ENCODE measurements at regions not wholly inside any gene's neighbourhood (a gene's known extent, or its start where the extent isn't known, plus 50 kb on each side); places are given as distances from the start of the nearest gene placed in this dataset.

- in situ Hi-C loops (cut with MboI), result no loop called here
- Histone ChIP-seq H2AFZ (ENCODE audit: control insufficient read depth, low read depth, low read length) (no peak overlapping the region), H3K4me3 (no peak overlapping the region), H3K27me3 (replicated peaks in 1 of 2; ENCODE audit: control insufficient read depth in 2 of 2, insufficient read depth in 2 of 2, low read length in 1 of 2) (no peaks in the 10 kb centered on the region), H3K27ac (ENCODE audit: control insufficient read depth, insufficient read depth) (no peak overlapping the region), H3K79me2 (ENCODE audit: control insufficient read depth, insufficient read depth, low read length) (no peaks in the 10 kb centered on the region), H3K4me2 (ENCODE audit: control insufficient read depth, insufficient read depth) (no peak overlapping the region), H4K20me1 (ENCODE audit: control insufficient read depth, insufficient read depth) (no peaks in the 10 kb centered on the region), H3K9me3 (replicated peaks; ENCODE audit: control insufficient read depth, insufficient read depth, low read length) (no peaks in the 10 kb centered on the region), H3K36me3 (ENCODE audit: control insufficient read depth in 2 of 2, insufficient read depth in 2 of 2, low read length in 1 of 2) (no peaks in the 10 kb centered on the region), H3K9ac (ENCODE audit: control insufficient read depth, insufficient read depth, low read length) (no peak overlapping the region), H3K4me1 (ENCODE audit: control insufficient read depth, insufficient read depth, low read length) (no peaks in the 10 kb centered on the region)
- ChIA-PET RAD21 (ENCODE audit: unreplicated experiment) (no interaction called here), SMC1A (ENCODE audit: uncharacterized antibody, unreplicated experiment) (no interaction called here), POLR2A (no interaction called here), CTCF (no interaction called here)
- no peak for FAIRE-seq
- intact Hi-C loops (cut with micrococcal nuclease; ENCODE audit: unreplicated experiment), result no loop called here
- ATAC-seq, result no peak
- TF ChIP-seq HSF1 (IDR thresholded peaks at IDR 0.05; ENCODE audit: low read depth, low read length), result no peak
- no peak for TF ChIP-seq DPF2 (IDR thresholded peaks at IDR 0.05)
- TF ChIP-seq FOXM1 (IDR thresholded peaks at IDR 0.05; ENCODE audit: low read depth, low read length), result no peak
- no peak for TF ChIP-seq ATF3 (IDR thresholded peaks at IDR 0.05; ENCODE audit: borderline replicate concordance, extremely low read depth, low read depth, low read length)
- no peak for TF ChIP-seq TAF1 (IDR thresholded peaks at IDR 0.05; ENCODE audit: borderline replicate concordance, low read depth, low read length)
- no peak for TF ChIP-seq BHLHE40 (IDR thresholded peaks at IDR 0.05; ENCODE audit: borderline replicate concordance in 1 of 2, low read depth in 2 of 2, low read length in 1 of 2)
- 15% methylated on average over 4 of the region's 4 CpGs for WGBS (ENCODE audit: insufficient coverage, insufficient replicate concordance, low lambda C conversion rate, missing lambda C conversion rate)
- no TSS peak for BruUV-seq (replicated peaks)
- DNase-seq (ENCODE audit: low read depth, low spot score), result no peak
Measured at GRCh38 chrX:68941385-68941952, 112.6 kb downstream of the EFNB1 start.

Data from GM12878 (cell line).